ENCODE measurements at regions not wholly inside any gene's neighbourhood (a gene's known extent, or its start where the extent isn't known, plus 50 kb on each side); places are given as distances from the start of the nearest gene placed in this dataset.

GRCh38 chr5:178058321-178059012, 54.9 kb upstream of the N4BP3 start:
- TF ChIP-seq CTCF (conservative IDR thresholded peaks at IDR 0.05; ENCODE audit: low read length) (no peak), EZH2phosphoT487 (IDR thresholded peaks at IDR 0.05; ENCODE audit: borderline replicate concordance, low read depth, low read length) (no peak)

Data from OCI-LY7 (cell line).